RWPE1 (cell line): ENCODE measurements at regions not wholly inside any gene's neighbourhood (a gene's known extent, or its start where the extent isn't known, plus 50 kb on each side); places are given as distances from the start of the nearest gene placed in this dataset.

Experiments
- CTCF ChIA-PET: fragments of 350-600 bp; sonication (Branson Sonifier 250); formaldehyde crosslinking; extraction: SDS; loops from one replicate; lab custom pipeline; 2021; lab: Yijun Ruan, JAX
- POLR2A ChIA-PET: fragments of 400-600 bp; formaldehyde crosslinking; extraction: SDS; loops from one replicate; lab custom pipeline; 2020; ENCODE audit warnings: antibody characterized with exemption; ENCODE audit not compliant: low non-redundant PET; lab: Yijun Ruan, JAX
- DNase-seq: peaks from one replicate; pipeline ENCODE4 v3.0.0; 2012; ENCODE audit warnings: low spot score
- H3K27ac ChIP-seq: fragments of 450-650 bp; 2 replicates; pipeline ENCODE4 v1.5.1; 2017
- TF ChIP-seq, protein P1 (sequence below): fragments of 450-650 bp; conservative IDR thresholded peaks from 2 replicates; pipeline ENCODE4 v1.5.1; 2017; ENCODE audit warnings: low read depth, mild to moderate bottlenecking

DNA sequence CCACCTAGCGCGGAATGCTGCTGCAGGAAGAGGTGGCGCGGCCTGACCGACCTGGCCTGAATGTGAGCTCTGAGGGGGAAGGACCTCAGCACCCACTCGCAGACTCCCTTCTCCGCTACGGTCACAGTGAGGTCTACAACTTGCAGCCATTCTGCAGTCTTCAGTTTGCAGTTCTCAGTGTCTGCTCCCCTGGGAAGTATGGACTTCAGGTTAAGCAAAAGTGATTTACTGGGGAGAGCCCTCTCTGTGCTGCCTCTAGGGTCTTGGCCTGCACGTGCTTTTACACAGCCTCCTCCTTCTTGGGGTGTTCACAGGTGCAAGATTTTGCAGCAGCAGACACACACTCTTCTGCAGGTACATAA, 296.0 kb downstream of the OMA1 start:
- no peak overlapping the region for H3K27ac ChIP-seq
- ChIA-PET POLR2A (no interaction called here), CTCF (no interaction called here)
- DNase-seq: no peak
- TF ChIP-seq, protein P1, sequence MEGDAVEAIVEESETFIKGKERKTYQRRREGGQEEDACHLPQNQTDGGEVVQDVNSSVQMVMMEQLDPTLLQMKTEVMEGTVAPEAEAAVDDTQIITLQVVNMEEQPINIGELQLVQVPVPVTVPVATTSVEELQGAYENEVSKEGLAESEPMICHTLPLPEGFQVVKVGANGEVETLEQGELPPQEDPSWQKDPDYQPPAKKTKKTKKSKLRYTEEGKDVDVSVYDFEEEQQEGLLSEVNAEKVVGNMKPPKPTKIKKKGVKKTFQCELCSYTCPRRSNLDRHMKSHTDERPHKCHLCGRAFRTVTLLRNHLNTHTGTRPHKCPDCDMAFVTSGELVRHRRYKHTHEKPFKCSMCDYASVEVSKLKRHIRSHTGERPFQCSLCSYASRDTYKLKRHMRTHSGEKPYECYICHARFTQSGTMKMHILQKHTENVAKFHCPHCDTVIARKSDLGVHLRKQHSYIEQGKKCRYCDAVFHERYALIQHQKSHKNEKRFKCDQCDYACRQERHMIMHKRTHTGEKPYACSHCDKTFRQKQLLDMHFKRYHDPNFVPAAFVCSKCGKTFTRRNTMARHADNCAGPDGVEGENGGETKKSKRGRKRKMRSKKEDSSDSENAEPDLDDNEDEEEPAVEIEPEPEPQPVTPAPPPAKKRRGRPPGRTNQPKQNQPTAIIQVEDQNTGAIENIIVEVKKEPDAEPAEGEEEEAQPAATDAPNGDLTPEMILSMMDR: no peak

DNA sequence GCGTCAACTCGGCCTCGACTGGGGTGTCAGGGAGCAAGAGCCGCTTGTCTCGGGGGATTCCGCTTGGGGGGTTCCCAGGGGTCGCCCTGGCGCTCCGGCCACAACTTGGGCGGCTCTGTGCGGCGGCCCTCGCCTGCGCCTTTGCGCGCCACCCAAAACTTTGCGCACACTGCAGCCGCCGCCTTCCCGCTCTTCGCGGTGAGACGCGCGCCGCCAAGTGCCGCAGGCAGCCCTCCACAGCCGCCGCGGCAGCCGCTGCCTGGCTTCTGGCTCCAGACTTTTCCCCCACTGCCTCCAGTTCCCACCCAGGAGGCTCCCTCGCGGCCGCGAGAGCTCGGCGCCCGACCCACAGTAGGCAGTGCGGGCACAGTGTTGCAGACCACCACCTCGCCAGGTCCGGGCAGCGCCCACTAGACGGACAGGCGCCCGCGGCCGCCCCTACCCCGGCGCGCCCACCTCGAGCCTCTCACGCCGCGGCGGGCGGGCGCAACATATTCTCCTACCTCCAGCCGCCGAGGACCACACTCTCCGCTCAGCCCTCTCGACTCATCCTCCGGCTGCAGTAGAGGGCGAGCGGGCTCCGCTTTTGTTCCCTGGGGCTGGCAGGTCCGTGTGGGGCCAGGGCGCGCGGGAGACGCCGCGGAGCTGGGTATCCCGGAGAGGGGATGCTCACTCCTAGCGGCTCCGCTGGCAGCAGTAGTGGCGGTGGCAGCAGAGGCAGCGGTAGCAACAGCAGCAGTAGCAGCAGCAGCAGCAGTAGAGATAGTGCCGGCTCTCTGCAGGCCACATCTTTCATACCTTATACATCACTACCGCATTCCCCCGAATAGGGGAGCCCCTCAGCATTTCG, 296.6 kb downstream of the OMA1 start:
- ChIA-PET POLR2A (no interaction called here), CTCF (no interaction called here)
- TF ChIP-seq, protein P1: no peak
- H3K27ac ChIP-seq: no peak overlapping the region
- no peak for DNase-seq

DNA sequence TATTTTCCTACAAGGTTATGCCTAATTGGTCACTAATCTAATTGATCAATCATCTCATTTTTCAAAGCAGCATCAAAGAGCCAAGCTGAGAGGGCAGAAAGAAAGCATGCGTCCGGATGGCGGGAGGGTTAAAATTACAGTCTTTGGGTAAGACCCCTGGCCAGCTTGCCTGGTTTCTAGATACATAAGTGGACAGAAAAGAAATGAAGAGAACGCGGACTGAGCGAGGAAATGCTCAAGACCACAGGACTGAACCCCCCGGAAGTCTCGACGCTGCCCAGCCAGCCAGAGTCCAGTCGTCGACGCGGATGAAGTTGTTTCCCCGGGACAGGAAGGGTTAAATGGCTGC, 297.2 kb downstream of the OMA1 start:
- CTCF ChIA-PET: no interaction called here
- no peak overlapping the region for H3K27ac ChIP-seq
- TF ChIP-seq, protein P1: no peak
- POLR2A ChIA-PET: no interaction called here
- DNase-seq: no peak

DNA sequence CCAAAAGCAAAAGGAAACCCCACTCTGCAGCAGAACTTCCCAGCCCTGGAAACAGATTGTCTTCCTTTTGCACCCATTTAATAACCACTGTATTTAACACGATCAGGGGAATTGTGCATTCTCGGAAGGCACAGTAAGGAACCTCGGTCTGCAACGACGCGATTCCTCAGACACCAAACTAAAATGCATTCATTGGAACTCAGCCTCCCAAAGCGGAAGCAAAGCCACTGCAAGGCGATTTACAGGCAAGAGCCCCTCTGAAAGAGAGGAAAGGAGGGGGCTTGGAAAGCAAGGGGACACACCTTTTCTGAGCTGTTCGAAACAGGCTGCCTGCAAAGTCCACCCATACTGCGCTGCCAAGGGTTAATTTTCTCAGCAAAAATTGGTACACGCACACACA, 297.7 kb downstream of the OMA1 start:
- DNase-seq: no peak
- ChIA-PET POLR2A (no interaction called here), CTCF (interaction anchor here (0.6 kb wide), 1 partner anchor 410 kb away, joined by 3 read pairs; no protein-coding TSS in a partner anchor)
- no peak overlapping the region for H3K27ac ChIP-seq
- TF ChIP-seq, protein P1: no peak

DNA sequence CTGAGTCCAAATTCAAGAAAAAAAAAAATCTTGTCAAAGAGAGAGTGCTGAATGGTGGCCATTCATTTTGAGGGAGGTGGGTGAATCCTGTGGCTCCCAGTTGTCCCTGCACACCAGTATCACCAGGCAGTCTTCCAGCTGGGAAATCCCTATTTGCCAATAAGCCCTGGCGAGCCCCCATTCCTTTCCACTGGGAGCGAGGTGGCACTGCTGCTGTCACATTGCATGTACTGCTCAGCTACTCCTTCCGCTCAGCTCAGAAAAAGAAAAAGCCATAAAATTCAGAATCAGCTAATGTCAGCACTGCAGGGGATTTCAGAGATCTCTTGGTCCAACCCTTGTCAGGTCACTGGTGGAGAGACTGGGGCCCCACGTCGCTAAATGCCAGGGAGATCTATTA, 298.5 kb downstream of the OMA1 start:
- no peak overlapping the region for H3K27ac ChIP-seq
- TF ChIP-seq, protein P1: no peak
- no peak for DNase-seq
- ChIA-PET CTCF (no interaction called here), POLR2A (no interaction called here)

DNA sequence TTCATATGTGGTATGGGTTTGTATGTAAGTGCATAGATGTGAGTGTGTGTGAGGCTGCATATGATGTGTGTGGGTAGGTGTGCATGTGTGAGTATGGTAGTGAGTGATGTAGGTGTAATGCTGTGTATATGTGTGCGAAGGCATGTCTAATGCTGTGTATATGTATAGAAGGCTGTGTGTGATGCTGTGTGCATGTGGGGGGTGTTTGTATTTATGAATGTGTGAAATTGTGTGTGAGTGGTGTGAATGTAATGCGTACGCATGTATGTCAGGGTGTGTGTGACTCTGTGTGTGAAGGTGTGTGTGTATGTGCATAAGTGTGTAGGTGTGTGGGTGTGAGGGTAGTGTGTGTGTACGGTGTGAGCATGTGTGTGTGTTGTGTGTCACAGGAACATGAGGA, 300.0 kb downstream of the OMA1 start:
- DNase-seq: no peak
- ChIA-PET CTCF (no interaction called here), POLR2A (no interaction called here)
- TF ChIP-seq, protein P1: no peak
- H3K27ac ChIP-seq: no peak overlapping the region
